DMS153 (cell line): ENCODE measurements at regions not wholly inside any gene's neighbourhood (a gene's known extent, or its start where the extent isn't known, plus 50 kb on each side); places are given as distances from the start of the nearest gene placed in this dataset.
"Not testable (repeated sequence)": the region's sequence is repeated elsewhere in the genome, so short reads cannot be mapped to it uniquely, and the experiment has no call there.

Source experiments
- DNase-seq: peaks from one replicate; lab custom pipeline; 2025; lab: John Stamatoyannopoulos, UW

DNA sequence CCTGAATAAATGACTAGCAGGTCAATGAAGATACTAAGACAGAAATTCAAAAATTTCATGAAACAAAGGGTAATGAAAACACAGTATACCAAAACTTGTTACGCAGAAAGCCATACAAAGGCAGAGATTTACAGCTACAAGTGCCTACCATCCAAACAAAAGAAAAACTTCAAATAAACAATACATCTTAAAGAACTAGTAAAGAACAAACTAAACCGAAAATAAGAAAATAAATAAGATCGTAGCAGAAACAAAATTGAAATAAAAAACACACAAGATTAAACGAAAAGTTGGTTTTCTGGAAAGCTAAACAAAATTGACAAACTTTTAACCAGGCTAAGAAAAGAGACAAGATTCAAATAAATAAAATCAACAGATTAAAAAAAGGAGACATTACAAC lies 51.5 kb downstream of the VPREB1 start:
- not testable (repeated sequence) for DNase-seq

DNA sequence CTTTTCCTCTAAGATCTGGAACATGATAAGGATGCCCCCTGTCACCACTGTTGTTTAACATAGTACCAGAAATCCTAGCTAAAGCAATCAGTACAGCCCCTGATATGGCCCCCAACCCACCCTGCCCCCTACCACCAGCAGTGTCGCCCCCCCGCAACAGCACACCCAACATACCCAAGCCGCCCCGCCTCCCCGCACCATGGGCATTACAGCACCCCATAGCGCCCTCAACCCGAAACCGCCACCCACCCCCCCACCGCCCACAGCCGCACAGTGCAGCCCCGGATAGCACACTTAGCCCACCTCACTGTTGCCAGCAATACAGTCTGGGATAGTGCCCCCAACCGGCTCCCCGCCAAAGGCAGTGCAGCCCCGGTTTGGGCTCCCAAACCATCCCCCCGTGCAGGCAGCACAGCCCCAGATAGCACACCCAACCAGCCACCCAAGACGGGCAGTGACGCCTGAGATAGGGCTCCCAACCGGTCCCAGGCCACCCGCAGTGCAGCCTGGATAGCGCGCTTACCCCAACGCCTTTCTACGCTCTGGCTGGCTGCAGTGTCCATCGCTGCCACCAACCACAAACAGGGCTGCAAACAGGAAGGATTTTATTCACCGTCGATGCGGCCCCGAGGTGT lies 52.7 kb downstream of the VPREB1 start:
- DNase-seq: not testable (repeated sequence)

DNA sequence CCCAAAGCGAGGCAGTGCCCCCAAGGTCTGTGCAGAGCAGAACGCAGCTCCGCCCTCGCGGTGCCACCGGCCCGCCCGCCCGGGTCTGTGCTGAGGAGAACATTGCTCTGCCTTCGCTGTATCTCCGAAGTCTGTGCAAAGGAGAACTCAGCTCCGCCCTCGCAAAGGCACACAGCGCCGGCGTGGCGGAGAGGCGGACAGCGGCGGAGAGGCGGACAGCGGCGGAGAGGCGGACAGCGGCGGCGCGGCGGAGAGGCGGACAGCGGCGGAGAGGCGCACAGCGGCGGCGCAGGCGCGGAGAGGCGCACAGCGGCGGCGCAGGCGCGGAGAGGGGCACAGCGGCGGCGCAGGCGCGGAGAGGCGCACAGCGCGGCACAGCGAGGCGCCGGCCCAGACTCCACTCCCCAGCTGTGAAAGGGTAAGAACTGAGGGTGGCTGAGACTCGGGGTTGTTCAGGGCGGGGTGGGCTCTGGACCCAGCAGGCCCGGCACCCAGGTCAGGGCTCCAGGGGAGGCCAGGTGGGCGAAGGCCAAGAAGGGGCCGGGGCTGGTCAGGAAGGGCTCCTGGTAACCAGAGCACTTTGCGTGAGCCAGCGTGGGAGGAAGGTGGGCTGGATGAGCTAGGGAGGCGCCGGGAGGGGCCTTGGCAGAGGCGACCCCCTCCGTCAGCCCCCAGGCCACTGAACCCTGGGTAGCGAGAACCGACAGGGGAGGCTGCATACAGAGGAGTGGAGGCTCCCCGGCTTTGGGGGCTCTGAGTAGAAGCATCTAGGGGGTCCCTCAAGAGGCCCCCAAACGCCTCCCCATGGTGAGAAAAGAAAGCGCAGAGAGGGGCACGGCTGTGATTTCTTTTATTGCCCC lies 53.4 kb downstream of the VPREB1 start:
- DNase-seq: peak; percentile 41

DNA sequence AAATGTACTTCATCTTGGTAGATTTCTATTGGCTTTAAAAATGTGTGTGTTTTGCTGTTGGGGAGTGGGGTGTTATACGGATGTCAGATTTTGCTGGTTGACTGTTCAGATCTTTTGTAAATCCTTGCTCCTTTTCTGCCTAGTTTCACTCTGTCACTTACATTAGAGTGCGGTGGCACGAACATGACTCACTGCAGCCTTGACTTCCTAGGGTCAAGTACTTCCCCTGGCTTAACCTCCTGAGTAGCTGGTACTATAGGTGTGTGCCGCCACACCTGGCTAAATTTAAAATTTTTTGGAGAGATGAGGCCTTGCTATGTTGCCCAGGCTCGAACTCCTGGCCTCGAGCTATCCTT lies 54.0 kb downstream of the VPREB1 start:
- DNase-seq: not testable (repeated sequence)

DNA sequence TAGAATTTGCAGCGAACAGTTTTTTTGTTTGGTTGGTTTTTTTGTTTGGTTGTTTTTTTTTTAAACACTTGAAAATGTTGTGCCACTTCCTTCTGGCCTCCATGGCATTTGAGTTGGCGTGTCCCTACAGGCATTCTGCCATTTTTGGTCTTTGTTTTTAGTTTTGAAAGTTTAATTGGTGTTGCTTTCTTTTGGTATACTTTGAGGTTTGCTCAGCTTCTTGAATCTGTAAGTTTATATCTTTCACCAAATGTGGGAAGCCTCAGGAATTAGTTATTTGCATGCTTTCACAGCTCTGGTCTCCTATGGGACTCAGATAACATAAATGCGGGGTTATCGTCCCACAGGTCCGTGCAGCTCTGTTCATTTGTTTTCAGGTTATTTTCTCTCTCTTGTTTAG lies 55.9 kb downstream of the VPREB1 start:
- not testable (repeated sequence) for DNase-seq

DNA sequence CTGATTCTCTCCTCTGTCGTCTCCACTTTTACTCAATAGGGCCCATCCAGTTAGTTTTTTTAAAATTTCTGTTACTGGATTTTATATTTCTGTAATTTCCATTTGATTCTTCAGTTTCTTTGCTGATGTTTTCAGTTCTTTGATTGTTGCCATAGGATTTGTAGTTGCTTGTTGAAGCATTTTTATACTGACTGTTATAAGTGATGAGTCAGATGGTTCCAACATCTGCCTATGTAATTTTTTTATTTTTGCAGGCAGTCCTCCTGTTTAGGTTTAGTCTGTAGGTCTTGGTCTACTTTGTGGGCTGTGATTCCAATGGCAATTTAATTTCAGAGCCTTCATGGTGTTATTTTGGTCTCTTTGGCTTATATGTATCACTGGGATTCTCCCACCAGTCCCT lies 56.4 kb downstream of the VPREB1 start:
- DNase-seq: not testable (repeated sequence)

DNA sequence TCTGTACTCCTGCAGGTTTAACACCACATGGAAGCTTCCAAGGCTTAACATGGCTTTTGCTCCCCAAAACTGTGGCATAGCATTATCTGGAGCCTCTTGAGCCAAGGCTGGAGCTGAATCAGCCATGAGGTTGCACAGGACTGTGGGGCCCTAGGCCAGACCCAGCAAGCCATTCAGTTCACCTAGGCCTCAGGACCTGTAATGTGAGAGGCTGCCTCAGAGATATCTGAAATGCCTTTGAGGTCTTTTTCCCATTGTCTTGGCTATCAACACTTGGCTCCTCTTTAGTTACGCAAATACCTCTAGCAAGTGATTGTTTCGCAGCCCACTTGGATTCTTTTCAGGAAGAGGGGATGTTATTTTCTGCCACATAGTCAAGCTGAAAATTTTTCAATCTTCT lies 72.0 kb downstream of the VPREB1 start:
- DNase-seq: no peak

DNA sequence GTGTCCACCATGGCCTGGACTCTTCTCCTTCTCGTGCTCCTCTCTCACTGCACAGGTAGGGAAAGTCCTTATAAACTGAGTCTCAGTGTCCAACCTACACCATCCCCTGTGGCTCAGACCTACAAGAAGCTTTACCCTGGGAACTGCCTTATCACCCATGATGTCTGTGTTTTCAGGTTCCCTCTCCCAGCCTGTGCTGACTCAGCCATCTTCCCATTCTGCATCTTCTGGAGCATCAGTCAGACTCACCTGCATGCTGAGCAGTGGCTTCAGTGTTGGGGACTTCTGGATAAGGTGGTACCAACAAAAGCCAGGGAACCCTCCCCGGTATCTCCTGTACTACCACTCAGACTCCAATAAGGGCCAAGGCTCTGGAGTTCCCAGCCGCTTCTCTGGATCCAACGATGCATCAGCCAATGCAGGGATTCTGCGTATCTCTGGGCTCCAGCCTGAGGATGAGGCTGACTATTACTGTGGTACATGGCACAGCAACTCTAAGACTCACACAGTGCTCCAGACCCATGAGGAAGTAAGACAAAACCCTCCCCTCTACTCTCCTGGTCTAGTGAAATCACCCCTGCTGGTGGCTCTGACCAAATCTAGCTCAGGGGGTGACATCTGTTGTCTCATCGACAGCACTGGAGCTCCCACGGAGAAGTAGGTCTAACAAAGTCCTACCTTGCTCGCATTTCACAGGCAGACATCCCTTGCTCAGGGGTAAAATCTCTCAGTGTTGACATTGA lies 74.3 kb downstream of the VPREB1 start:
- DNase-seq: no peak

DNA sequence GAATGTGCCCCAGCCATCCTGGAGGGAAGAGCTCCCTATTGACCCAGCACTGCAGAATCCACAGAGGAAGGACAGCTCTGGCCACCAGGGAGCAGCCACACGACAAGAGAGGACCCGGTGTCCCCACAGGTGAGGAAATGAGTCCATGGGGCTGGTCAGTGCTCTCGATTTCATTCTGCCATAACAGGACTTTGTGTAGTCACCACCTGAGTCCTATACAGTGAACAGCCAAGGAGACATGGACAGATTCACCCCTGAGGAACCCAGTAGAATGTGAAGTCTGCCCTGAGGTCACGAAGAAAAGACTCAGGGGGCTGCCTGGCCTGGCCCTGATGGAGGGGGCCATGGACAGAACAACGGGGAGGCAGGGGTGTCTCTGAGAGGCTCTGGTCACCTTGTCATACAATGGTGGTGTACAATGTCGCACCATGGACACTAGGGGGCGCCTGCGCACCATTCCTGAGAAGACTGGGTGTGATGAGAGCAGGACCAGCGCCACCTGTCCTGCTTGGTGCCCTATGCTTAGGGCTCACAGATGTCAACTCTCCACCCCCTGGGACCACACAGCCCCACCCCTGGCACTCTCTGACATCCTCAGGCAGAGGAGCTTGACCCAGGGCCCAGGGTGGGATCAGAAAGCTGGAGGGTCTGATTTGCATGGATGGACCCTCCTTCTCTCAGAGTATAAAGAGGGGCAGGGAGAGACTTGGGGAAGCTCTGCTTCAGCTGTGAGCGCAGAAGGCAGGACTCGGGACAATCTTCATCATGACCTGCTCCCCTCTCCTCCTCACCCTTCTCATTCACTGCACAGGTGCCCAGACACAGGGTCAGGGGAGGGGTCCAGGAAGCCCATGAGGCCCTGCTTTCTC lies 77.4 kb downstream of the VPREB1 start:
- DNase-seq: not testable (repeated sequence)

DNA sequence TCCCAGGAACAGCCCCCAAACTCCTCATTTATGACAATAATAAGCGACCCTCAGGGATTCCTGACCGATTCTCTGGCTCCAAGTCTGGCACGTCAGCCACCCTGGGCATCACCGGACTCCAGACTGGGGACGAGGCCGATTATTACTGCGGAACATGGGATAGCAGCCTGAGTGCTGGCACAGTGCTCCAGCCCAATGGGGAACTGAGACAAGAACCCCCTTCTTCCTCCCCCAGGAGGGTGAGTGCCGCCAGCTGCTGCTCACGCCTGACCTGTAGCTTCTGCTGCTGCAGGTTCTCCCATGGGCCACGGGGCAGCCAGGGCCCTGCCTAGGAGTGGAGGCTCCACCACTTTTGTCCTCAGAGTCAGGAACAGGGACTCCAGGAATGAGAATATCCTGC lies 78.2 kb downstream of the VPREB1 start:
- no peak for DNase-seq

DNA sequence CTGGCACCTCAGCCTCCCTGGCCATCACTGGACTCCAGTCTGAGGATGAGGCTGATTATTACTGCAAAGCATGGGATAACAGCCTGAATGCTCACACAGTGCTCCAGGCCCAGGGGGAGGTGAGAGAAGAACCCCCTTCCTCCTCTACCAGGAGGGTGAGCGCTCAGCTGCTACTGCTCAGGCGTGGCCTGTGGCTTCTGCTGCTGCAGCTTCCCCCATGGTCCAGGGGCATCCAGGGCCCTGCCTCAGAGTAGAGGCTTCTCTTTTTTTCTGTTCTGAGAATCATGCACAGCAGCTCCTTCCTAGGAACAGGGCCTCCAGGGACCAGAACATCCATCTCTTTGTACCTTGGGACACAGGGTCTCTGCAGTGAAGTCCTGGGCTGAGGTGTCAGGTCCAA lies 83.1 kb downstream of the VPREB1 start:
- DNase-seq: no peak

DNA sequence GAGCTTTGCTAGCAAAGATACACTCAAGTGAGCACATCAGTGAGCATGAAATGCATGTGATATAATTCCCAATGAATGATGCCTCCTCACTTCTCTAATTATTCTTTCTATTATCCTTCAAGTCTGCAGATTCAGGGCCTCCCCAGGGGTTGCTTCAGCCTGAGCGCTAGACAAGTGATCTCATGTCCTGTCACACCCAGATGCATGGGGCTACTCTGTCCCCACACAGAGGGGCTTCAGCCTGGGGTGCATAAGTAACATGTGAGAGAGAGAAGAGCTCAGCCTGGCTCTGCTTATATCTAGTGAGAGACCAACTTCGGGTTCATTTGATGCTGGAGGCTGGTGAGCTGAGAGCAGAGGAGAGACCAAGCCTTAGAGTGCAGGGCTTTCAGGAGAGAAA lies 85.2 kb downstream of the VPREB1 start:
- DNase-seq: no peak

DNA sequence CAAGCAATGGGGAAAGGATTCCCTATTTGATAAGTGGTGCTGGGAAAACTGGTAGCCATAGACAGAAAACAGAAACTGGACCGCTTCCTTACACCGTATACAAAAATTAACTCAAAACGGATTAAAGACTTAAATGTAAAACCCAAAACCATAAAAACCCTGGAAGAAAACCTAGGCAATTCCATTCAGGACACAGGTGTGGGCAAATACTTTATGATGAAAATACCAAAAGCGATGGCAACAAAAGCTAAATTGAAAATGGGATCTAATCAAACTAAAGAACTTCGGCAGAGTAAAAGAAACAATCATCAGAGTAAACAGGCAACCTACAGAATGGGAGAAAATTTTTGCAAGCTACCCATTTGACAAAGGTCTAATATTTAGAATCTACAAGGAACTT lies 91.1 kb downstream of the VPREB1 start:
- not testable (repeated sequence) for DNase-seq

DNA sequence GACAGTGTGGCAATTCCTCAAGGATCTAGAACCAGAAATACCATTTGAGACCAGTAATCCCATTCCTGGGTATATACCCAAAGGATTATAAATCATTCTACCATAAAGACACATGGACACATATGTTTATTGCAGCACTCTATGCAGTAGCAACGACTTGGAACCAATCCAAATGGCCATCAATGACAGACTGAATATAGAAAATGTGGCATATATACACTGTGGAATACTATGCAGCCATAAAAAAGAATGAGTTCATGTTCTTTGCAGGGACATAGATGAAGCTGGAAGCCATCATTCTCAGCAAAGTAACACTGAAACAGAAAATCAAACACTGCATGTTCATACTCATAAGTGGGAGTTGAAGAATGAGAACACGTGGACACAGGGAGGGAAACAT lies 91.7 kb downstream of the VPREB1 start:
- not testable (repeated sequence) for DNase-seq

DNA sequence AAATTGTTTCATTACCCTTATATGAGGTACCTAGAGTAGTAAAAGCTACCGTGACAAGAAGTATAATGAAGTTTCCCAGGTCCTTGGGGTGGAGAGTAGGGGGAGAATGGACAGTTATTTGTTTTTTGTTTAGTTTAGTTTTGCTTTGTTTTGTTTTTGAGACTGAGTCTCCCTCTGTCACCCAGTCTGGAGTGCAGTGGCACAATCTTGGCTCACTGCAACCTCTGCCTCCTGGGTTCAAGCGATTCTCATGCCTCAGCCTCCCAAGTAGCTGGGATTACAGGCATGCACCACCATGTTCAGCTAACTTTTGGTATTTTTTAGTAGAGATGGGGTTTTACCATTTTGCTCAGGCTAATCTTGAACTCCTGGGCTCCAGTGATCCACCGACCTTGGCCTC lies 94.2 kb downstream of the VPREB1 start:
- DNase-seq: not testable (repeated sequence)

DNA sequence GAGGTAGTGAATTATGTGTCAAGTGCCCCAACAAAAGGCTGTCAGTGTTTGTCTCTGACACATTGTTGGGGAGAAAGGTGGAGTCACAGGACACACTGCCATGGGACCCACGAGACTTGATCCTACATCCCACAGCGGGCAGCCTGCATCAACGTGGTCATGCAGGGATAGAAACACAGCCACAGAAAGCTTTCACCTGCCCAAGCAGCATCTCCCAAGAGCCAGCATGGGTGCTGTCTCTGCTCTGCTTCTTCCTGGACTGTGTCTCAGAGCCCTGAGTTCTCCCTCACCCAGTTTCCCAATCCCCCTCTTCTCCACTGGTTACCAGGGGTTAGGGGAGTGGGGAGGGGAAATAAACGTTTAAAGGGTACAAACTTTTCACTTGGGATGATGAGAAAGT lies 97.2 kb downstream of the VPREB1 start:
- DNase-seq: no peak

DNA sequence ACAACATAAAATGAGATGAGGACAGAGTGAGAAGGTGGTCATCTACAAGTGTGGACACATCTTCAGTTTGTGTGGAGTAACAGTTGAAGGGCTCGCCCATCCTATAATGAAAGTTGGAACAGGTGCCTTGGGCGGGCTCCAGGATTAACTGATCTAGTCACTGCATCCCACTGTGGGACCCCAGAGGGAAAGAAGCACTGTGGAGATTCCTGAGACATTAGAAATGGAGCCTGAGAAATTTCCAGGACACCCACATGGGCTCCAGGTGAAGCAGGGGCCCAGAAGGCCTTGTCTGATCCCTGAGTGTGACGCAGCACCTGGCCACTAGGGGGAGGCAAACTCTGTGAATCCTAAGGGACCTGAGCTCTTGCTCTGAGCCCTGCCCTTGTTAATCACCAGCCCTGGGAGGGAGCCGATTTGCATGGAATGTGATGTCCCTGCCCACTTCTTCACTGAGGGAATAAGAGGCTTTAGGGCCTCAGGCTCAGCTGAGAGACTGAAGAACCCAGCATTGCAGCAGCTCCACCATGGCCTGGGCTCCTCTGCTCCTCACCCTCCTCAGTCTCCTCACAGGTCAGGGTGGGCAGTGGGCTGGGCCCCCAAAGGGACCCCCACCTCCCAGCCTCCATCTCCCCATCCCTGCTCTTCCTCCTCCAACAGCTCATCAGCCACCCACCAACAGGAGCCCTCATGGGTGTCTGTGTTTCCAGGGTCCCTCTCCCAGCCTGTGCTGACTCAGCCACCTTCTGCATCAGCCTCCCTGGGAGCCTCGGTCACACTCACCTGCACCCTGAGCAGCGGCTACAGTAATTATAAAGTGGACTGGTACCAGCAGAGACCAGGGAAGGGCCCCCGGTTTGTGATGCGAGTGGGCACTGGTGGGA lies 98.4 kb downstream of the VPREB1 start:
- DNase-seq: peak; percentile 43

DNA sequence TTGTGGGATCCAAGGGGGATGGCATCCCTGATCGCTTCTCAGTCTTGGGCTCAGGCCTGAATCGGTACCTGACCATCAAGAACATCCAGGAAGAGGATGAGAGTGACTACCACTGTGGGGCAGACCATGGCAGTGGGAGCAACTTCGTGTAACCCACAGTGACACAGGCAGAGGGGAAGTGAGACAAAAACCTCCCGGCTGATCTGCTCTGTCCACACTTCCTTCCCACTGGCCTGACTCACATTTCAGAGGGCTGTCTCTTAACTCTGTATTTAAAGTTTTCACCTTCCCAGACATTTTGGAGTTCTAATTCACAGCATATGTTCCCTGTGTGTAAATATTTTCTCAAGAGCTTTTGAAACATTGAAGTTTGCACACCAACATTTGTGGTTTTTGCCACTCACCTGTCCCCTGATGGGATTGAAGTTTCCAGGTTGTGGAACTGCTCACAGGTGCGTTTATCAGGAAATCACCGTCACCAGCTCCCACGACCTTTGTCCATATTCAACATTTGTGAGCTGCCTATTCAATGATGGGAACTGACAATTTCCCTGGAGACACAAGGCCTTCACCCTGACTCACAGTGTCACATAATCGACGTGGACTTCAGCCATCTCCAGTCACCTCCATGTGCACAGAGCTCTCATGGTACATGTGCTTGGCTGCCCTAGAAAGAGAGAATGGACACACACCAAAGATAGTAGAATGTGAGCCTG lies 99.2 kb downstream of the VPREB1 start:
- no peak for DNase-seq

DNA sequence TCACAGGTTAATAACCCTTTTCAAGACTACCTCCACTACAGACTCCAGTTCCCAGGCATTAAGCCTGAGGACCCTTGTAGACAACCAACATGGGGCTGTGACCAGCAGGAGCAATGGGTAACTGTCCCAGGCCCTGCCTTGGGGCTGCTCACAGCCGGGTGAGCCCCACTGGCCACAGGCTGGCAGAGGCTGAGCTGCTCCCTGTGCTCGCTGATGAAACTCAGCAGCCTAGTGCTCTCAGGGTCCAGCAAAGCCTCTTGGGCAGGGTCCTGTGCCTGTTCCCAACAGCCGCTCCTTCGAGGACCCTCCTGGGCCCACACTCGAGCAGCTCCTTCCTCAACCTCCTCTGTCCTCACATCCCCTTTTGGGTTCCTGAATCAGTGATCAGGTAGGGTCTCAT lies 99.8 kb downstream of the VPREB1 start:
- no peak for DNase-seq

DNA sequence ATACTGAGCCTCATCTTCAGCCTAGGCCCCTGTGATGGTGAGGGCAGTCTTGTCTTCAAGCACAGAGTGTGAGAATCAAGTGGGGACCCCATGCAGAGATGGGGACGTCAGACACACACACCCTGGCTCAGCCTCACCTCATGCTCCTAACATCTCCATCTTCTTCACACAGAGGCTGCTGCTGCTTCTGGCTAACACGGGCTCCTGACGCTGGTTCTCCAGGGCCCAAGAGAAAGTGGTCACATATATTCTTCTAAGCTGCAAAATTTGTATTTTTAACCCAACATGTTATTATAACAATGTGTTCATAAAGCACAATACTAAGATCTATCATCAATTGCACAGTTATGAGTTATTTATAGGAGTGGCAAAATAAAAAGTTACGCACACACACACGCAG lies 101.2 kb downstream of the VPREB1 start:
- DNase-seq: no peak
